ENCODE measurements at regions not wholly inside any gene's neighbourhood (a gene's known extent, or its start where the extent isn't known, plus 50 kb on each side); places are given as distances from the start of the nearest gene placed in this dataset.

GRCh38 chr1:83709662-83710061, 289.3 kb downstream of the TTLL7 start:
- TF ChIP-seq POLR2AphosphoS5 (IDR thresholded peaks at IDR 0.05): no peak
- no peak for TF ChIP-seq CTCF (IDR thresholded peaks at IDR 0.05)
